GM12878 (cell line): ENCODE measurements at regions not wholly inside any gene's neighbourhood (a gene's known extent, or its start where the extent isn't known, plus 50 kb on each side); places are given as distances from the start of the nearest gene placed in this dataset.

ENCODE experiments used
- ATAC-seq: fragments of 200-7000 bp; cut with Tn5 transposase; 3 replicates; pipeline ENCODE4 v1.9.1; 2020; ENCODE audit warnings: mild to moderate bottlenecking, moderate library complexity
- BruUV-seq: library from RNA; stranded (reverse); fragments of 400-500 nt; replicated peaks from 2 replicates; lab custom pipeline; 2021; lab: Mats Ljungman, UMichigan
- CTCF ChIA-PET: fragments of 300-600 bp; sonication (Branson Sonifier 250); formaldehyde crosslinking; extraction: SDS; loops from one replicate; lab custom pipeline; 2021; ENCODE audit warnings: inconsistent platforms; lab: Yijun Ruan, JAX
- POLR2A ChIA-PET: fragments of 350-600 bp; formaldehyde crosslinking; extraction: SDS; loops from one replicate; lab custom pipeline; 2021; ENCODE audit warnings: inconsistent platforms; lab: Charles Lee
- RAD21 ChIA-PET: fragments of 300-600 bp; sonication (Branson Sonifier 250); formaldehyde crosslinking; loops from one replicate; lab custom pipeline; 2023; ENCODE audit warnings: antibody characterized with exemption; ENCODE audit not compliant: unreplicated experiment; lab: Charles Lee
- SMC1A ChIA-PET: fragments of 300-600 bp; sonication (Branson Sonifier 250); formaldehyde crosslinking; loops from one replicate; lab custom pipeline; 2023; ENCODE audit not compliant: unreplicated experiment, uncharacterized antibody; lab: Charles Lee
- DNase-seq: peaks from one replicate; pipeline ENCODE4 v3.0.0-alpha.2; 2011; ENCODE audit warnings: low read depth, low spot score
- FAIRE-seq: peaks from 3 replicates; lab custom pipeline; 2011; peaks lifted over from hg19 to GRCh38; lab: Jason Lieb, UNC
- H2AFZ ChIP-seq: 2 replicates; pipeline ENCODE4 v1.6.0; 2011; ENCODE audit warnings: low read depth, low read length, control low read depth; ENCODE audit not compliant: control insufficient read depth
- H3K27ac ChIP-seq: 2 replicates; pipeline ENCODE4 v1.5.1; 2011; ENCODE audit warnings: control low read depth; ENCODE audit not compliant: control insufficient read depth, insufficient read depth
- H3K27me3 ChIP-seq, 2 experiments: replicated peaks in 1 of 2; 2 replicates each; pipeline versions ENCODE4 v1.6.0 to v1.6.1; 2011; ENCODE audit warnings: low read length in 1 of 2; ENCODE audit not compliant: control insufficient read depth in 2 of 2, insufficient read depth in 2 of 2
- H3K36me3 ChIP-seq, 2 experiments: 2 replicates each; pipeline ENCODE4 v1.5.1; 2011; ENCODE audit warnings: low read length in 1 of 2; ENCODE audit not compliant: control insufficient read depth in 2 of 2, insufficient read depth in 2 of 2
- H3K4me1 ChIP-seq: 2 replicates; pipeline ENCODE4 v1.6.1; 2011; ENCODE audit warnings: mild to moderate bottlenecking, low read length, moderate library complexity, mixed read lengths; ENCODE audit not compliant: control insufficient read depth, insufficient read depth
- H3K4me2 ChIP-seq: 2 replicates; pipeline ENCODE4 v1.6.0; 2011; ENCODE audit warnings: control low read depth; ENCODE audit not compliant: control insufficient read depth, insufficient read depth
- H3K4me3 ChIP-seq: fragments of 200-600 bp; sonication (generic); 2 replicates; pipeline ENCODE4 v1.5.1; 2016
- H3K79me2 ChIP-seq: 2 replicates; pipeline ENCODE4 v1.6.0; 2011; ENCODE audit warnings: low read length; ENCODE audit not compliant: control insufficient read depth, insufficient read depth
- H3K9ac ChIP-seq: 2 replicates; pipeline ENCODE4 v1.8.0; 2011; ENCODE audit warnings: low read length, control low read depth, mixed read lengths; ENCODE audit not compliant: control insufficient read depth, insufficient read depth
- H3K9me3 ChIP-seq: replicated peaks from 3 replicates; pipeline ENCODE4 v1.5.1; 2011; ENCODE audit warnings: mild to moderate bottlenecking, low read length; ENCODE audit not compliant: control insufficient read depth, insufficient read depth
- H4K20me1 ChIP-seq: 2 replicates; pipeline ENCODE4 v1.6.0; 2011; ENCODE audit not compliant: control insufficient read depth, insufficient read depth
- STAT1 ChIP-seq: fragments of 450-650 bp; conservative IDR thresholded peaks from 2 replicates; pipeline ENCODE4 v1.6.1; 2014; ENCODE audit warnings: antibody characterized with exemption, mild to moderate bottlenecking
- TBL1XR1 ChIP-seq: IDR thresholded peaks from 2 replicates; pipeline ENCODE4 v1.6.1; 2012; ENCODE audit warnings: low read depth, low read length, improper control_type of control experiment
- WGBS: methylation state at CpG from one replicate; pipeline ENCODE4 v1.1.6; 2016; ENCODE audit warnings: low lambda C conversion rate; ENCODE audit not compliant: insufficient replicate concordance, insufficient coverage; ENCODE audit errors: missing lambda C conversion rate; 5-methylcytosine and 5-hydroxymethylcytosine counted together
- in situ Hi-C: fragments of 300-500 bp; cut with MboI; formaldehyde crosslinking; loops from 9 replicates; pipeline ENCODE4 v1.14.3; 2018; ENCODE audit warnings: mixed read lengths
- intact Hi-C: fragments of 100-400 bp; cut with micrococcal nuclease; formaldehyde crosslinking; loops from one replicate; pipeline ENCODE4 v1.14.2; 2022; ENCODE audit not compliant: unreplicated experiment
- TF ChIP-seq, protein P1 (sequence below): fragments of 450-650 bp; formaldehyde crosslinking; IDR thresholded peaks from 2 replicates; pipeline ENCODE4 v1.5.0; 2022; ENCODE audit warnings: mild to moderate bottlenecking, missing genetic modification characterization

DNA sequence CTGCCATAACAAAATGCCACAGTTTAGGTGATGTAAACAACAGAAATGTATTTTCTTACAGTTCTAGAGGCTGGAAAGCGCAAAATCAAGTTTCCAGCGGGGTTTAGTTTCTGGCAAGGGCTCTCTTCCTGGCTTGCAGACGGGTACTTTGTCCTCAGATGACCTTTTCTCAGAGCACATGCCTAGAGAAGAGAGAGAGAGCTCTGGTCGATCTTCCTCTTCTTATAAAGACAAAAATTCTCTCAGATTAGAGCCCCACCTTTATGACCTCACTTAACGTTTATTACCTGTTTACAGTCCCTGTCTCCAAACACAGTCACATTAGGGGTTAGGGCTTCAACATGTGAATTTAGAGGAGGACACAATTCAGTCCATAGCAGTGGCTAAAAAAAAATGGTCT lies 119.7 kb downstream of the CETN3 start:
- ChIA-PET POLR2A (no interaction called here), CTCF (interaction anchor here (1.0 to 1.6 kb wide), 2 partner anchors 93 to 97 kb away, joined by 3 to 5 read pairs; no protein-coding TSS in a partner anchor)
- 54% methylated on average over 5 of the region's 5 CpGs for WGBS

More for the DNA sequence above, 119.7 kb downstream of the CETN3 start:
- Histone ChIP-seq H4K20me1 (no peaks in the 10 kb centered on the region), H3K9me3 (no peaks in the 10 kb centered on the region), H3K27ac (no peak overlapping the region), H3K36me3 (no peaks in the 10 kb centered on the region), H3K4me1 (no peaks in the 10 kb centered on the region), H2AFZ (no peak overlapping the region), H3K79me2 (no peaks in the 10 kb centered on the region), H3K4me2 (no peak overlapping the region), H3K4me3 (no peak overlapping the region), H3K9ac (no peak overlapping the region), H3K27me3 (no peaks in the 10 kb centered on the region)
- in situ Hi-C loops = no loop called here
- intact Hi-C loops = no loop called here
- no TSS peak for BruUV-seq
- TF ChIP-seq TBL1XR1 (no peak), STAT1 (no peak)
- TF ChIP-seq, protein P1, sequence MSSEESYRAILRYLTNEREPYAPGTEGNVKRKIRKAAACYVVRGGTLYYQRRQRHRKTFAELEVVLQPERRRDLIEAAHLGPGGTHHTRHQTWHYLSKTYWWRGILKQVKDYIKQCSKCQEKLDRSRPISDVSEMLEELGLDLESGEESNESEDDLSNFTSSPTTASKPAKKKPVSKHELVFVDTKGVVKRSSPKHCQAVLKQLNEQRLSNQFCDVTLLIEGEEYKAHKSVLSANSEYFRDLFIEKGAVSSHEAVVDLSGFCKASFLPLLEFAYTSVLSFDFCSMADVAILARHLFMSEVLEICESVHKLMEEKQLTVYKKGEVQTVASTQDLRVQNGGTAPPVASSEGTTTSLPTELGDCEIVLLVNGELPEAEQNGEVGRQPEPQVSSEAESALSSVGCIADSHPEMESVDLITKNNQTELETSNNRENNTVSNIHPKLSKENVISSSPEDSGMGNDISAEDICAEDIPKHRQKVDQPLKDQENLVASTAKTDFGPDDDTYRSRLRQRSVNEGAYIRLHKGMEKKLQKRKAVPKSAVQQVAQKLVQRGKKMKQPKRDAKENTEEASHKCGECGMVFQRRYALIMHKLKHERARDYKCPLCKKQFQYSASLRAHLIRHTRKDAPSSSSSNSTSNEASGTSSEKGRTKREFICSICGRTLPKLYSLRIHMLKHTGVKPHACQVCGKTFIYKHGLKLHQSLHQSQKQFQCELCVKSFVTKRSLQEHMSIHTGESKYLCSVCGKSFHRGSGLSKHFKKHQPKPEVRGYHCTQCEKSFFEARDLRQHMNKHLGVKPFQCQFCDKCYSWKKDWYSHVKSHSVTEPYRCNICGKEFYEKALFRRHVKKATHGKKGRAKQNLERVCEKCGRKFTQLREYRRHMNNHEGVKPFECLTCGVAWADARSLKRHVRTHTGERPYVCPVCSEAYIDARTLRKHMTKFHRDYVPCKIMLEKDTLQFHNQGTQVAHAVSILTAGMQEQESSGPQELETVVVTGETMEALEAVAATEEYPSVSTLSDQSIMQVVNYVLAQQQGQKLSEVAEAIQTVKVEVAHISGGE (CRISPR knock-in tag) = no peak
- FAIRE-seq = no peak
- no peak for DNase-seq
- ChIA-PET SMC1A (no interaction called here), RAD21 (no interaction called here)
- no peak for ATAC-seq
